ENCODE measurements at regions not wholly inside any gene's neighbourhood (a gene's known extent, or its start where the extent isn't known, plus 50 kb on each side); places are given as distances from the start of the nearest gene placed in this dataset.

DNA sequence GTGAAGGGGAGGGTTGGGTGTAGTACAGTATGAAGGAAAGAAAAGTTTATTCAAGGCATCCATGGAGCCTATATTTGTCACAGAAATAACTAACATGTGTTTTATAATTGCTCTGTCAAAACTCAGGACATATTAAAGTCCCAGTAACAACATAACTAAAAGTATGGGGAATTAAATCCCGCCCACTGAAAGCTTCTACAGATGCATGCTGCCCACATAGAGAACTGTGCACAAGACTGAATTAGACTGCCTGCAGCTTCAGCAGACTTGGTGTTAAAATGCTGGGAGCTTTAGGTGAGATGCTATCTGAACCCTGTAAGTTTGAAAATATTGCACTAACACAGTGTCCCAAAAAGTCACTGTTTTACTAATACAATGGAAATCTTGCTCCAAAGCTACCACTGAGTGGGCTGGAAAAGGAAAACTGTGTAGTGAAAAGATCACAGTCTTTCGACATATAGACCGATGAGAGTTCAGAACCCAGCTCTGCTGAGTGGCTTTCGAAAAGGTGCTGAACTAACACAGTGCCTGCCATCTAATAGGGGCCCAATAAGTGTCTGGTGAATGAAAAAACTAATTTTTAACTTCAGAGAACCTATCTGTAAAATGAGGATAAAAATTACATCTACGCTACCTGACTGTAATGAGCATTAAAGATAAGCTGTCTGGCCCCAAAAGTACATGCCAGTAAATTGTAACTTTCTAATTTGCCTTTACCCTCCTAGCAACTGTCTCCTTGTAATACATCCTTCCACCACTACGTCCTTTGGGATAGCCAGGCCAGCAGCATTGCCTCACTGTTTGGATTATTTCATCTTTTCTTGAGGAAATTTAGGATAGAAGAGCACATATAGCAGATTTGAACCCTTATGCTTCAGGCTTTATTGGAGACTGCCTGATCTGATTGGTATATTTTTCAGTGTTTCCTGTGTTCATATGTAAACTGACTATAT is 237.6 kb downstream of the BCAT1 start:
- TF ChIP-seq, protein P1, sequence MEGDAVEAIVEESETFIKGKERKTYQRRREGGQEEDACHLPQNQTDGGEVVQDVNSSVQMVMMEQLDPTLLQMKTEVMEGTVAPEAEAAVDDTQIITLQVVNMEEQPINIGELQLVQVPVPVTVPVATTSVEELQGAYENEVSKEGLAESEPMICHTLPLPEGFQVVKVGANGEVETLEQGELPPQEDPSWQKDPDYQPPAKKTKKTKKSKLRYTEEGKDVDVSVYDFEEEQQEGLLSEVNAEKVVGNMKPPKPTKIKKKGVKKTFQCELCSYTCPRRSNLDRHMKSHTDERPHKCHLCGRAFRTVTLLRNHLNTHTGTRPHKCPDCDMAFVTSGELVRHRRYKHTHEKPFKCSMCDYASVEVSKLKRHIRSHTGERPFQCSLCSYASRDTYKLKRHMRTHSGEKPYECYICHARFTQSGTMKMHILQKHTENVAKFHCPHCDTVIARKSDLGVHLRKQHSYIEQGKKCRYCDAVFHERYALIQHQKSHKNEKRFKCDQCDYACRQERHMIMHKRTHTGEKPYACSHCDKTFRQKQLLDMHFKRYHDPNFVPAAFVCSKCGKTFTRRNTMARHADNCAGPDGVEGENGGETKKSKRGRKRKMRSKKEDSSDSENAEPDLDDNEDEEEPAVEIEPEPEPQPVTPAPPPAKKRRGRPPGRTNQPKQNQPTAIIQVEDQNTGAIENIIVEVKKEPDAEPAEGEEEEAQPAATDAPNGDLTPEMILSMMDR (IDR thresholded peaks at IDR 0.05; ENCODE audit: poor library complexity, severe bottlenecking), result no peak
- TF ChIP-seq EZH2 (IDR thresholded peaks at IDR 0.05; ENCODE audit: borderline replicate concordance, insufficient read depth, low read length, poor library complexity, severe bottlenecking) (no peak), SMC3 (conservative IDR thresholded peaks at IDR 0.05; ENCODE audit: poor library complexity) (no peak), POLR2AphosphoS5 (IDR thresholded peaks at IDR 0.05) (no peak)
